Stomach (tissue), 8 donors: ENCODE measurements at regions not wholly inside any gene's neighbourhood (a gene's known extent, or its start where the extent isn't known, plus 50 kb on each side); places are given as distances from the start of the nearest gene placed in this dataset.

ENCODE experiments used
- DNase-seq, 2 donors: peaks; one replicate each; pipeline versions ENCODE4 v3.0.0 to v3.0.0-alpha.2; 2013 to 2019
- H3K27ac ChIP-seq, 5 donors: fragments of 200-600 bp in 4 of 5; sonication (generic) in 4 of 5; one replicate each; pipeline ENCODE4 v1.5.1; 2013 to 2019; ENCODE audit warnings: mild to moderate bottlenecking in 1 of 5, moderate library complexity in 1 of 5
- H3K27me3 ChIP-seq, 3 donors: fragments of 200-600 bp; sonication (generic); one replicate each; pipeline ENCODE4 v1.5.1; 2017 to 2019; ENCODE audit warnings: mixed run types in 1 of 3
- H3K36me3 ChIP-seq, 4 donors: fragments of 200-600 bp; sonication (generic); 1 replicate in 3 of 4; 2 replicates in 1 of 4; pipeline ENCODE4 v1.5.1; 2016 to 2019
- H3K4me1 ChIP-seq, 4 donors: fragments of 200-600 bp; sonication (generic); one replicate each; pipeline ENCODE4 v1.5.1; 2016 to 2019
- H3K4me3 ChIP-seq, 4 donors: fragments of 200-600 bp; sonication (generic) in 3 of 4; one replicate each; pipeline ENCODE4 v1.5.1; 2016 to 2019; ENCODE audit warnings: mild to moderate bottlenecking in 1 of 4
- H3K9me3 ChIP-seq, 4 donors: fragments of 200-600 bp; sonication (generic); one replicate each; pipeline ENCODE4 v1.5.1; 2016 to 2019
- CTCF ChIP-seq, 7 experiments: fragments of 450-650 bp in 4 of 7; fragments of 200-600 bp in 3 of 7; sonication (generic) in 3 of 7; IDR thresholded peaks; one replicate each; pipeline ENCODE4 v1.5.1; 2016 to 2019; ENCODE audit warnings: antibody characterized with exemption in 7 of 7, control low read depth in 2 of 7, mild to moderate bottlenecking in 1 of 7
- EP300 ChIP-seq: sonication (generic); formaldehyde crosslinking; IDR thresholded peaks from one replicate; pipeline ENCODE4 v1.6.1; 2017; ENCODE audit warnings: antibody characterized with exemption
- POLR2A ChIP-seq, 4 donors: fragments of 450-650 bp; IDR thresholded peaks; one replicate each; pipeline ENCODE4 v1.6.1; 2016; ENCODE audit warnings: antibody characterized with exemption in 4 of 4, control low read depth in 2 of 4, mild to moderate bottlenecking in 1 of 4, moderate library complexity in 1 of 4
- POLR2AphosphoS5 ChIP-seq, 3 donors: sonication (generic); formaldehyde crosslinking; IDR thresholded peaks; one replicate each; pipeline ENCODE4 v1.6.1; 2016; ENCODE audit warnings: antibody characterized with exemption in 3 of 3
- WGBS, 5 donors: extraction: QIAGEN DNeasy Blood & Tissue Kit in 3 of 5; methylation state at CpG; one replicate each; pipeline versions ENCODE4 v1.1.5 to v1.1.7; 2013 to 2018; 5-methylcytosine and 5-hydroxymethylcytosine counted together
- intact Hi-C: fragments of 100-400 bp; cut with DNase I; formaldehyde crosslinking; loops from one replicate; pipeline ENCODE4 v1.15.1; 2023; ENCODE audit warnings: low total_unique reads
- donor health status: healthy with polysubstance abuse.
- donor health status: Bipolar disorder and iron deficiency.
- donor health status: healthy.

DNA sequence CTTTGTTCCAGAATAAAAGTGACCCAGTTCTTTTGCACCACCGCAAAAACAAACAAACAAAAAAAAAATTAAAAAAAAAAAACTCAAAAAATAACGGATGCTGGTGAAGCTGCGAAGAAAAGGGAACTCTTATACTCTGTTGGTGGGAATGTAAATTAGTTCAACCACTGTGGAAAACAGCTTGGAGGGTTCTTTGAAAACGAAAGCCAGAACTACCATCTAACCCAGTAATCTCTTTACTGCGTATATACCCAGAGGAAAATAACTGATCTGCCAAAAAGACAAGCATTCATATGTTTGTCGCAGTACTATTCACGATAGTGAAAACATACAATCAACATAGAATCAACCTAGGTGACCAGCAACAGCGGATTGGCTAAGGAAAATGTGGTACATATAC is 298.9 kb upstream of the CBLB start:
- Histone ChIP-seq H3K27me3 (no peaks in the 10 kb centered on the region), H3K4me1 (no peaks in the 10 kb centered on the region), H3K36me3 (no peaks in the 10 kb centered on the region), H3K9me3 (no peaks in the 10 kb centered on the region), H3K4me3 (no peak overlapping the region), H3K27ac (no peak overlapping the region)
- 86 to 95% (median 91%) methylated on average over 8 of the region's 8 CpGs for WGBS, 5 donors
- TF ChIP-seq POLR2AphosphoS5 (IDR thresholded peaks at IDR 0.05) (no peak), CTCF (IDR thresholded peaks at IDR 0.05) (no peak), EP300 (no peak), POLR2A (IDR thresholded peaks at IDR 0.05) (no peak)
- DNase-seq = no peak
- intact Hi-C loops = no loop called here

GRCh38 chr3:106168962-106169750 is 300.3 kb upstream of the CBLB start:
- TF ChIP-seq EP300 (no peak), POLR2AphosphoS5 (IDR thresholded peaks at IDR 0.05) (no peak), POLR2A (IDR thresholded peaks at IDR 0.05) (no peak), CTCF (IDR thresholded peaks at IDR 0.05) (no peak)
- no peaks in the 10 kb centered on the region for H3K36me3 ChIP-seq
- H3K27ac ChIP-seq = no peak overlapping the region
- no peak for DNase-seq
- H3K4me1 ChIP-seq = no peaks in the 10 kb centered on the region
- no peak overlapping the region for H3K4me3 ChIP-seq
- H3K9me3 ChIP-seq = no peaks in the 10 kb centered on the region
- no peaks in the 10 kb centered on the region for H3K27me3 ChIP-seq
- intact Hi-C loops = no loop called here
- WGBS, 5 donors = 72 to 78% (median 76%) methylated on average over 5 of the region's 5 CpGs

GRCh38 chr3:106170636-106171035 is 301.8 kb upstream of the CBLB start:
- Histone ChIP-seq H3K27me3 (no peaks in the 10 kb centered on the region), H3K9me3 (no peaks in the 10 kb centered on the region), H3K36me3 (no peaks in the 10 kb centered on the region), H3K4me3 (no peak overlapping the region), H3K27ac (no peak overlapping the region), H3K4me1 (no peaks in the 10 kb centered on the region)
- WGBS, 5 donors = 82 to 91% (median 89%) methylated on average over 1 of the region's 1 CpG
- intact Hi-C loops = no loop called here
- TF ChIP-seq POLR2A (IDR thresholded peaks at IDR 0.05) (no peak), POLR2AphosphoS5 (IDR thresholded peaks at IDR 0.05) (no peak), CTCF (IDR thresholded peaks at IDR 0.05) (no peak), EP300 (no peak)
- no peak for DNase-seq

- 84 to 92% (median 88%) methylated on average over 4 of the region's 4 CpGs for WGBS, 5 donors
- no peak for TF ChIP-seq POLR2A (IDR thresholded peaks at IDR 0.05)
- no peak for TF ChIP-seq CTCF (IDR thresholded peaks at IDR 0.05)
- TF ChIP-seq POLR2AphosphoS5 (IDR thresholded peaks at IDR 0.05) = no peak
- no peak for TF ChIP-seq EP300
- Histone ChIP-seq H3K27ac (no peak overlapping the region), H3K4me3 (no peak overlapping the region), H3K36me3 (no peaks in the 10 kb centered on the region), H3K27me3 (no peaks in the 10 kb centered on the region), H3K4me1 (no peaks in the 10 kb centered on the region), H3K9me3 (no peaks in the 10 kb centered on the region)
- intact Hi-C loops = no loop called here
- no peak for DNase-seq
Measured at GRCh38 chr3:106172101-106172500, 303.3 kb upstream of the CBLB start.
